ENCODE measurements at regions not wholly inside any gene's neighbourhood (a gene's known extent, or its start where the extent isn't known, plus 50 kb on each side); places are given as distances from the start of the nearest gene placed in this dataset.

DNA sequence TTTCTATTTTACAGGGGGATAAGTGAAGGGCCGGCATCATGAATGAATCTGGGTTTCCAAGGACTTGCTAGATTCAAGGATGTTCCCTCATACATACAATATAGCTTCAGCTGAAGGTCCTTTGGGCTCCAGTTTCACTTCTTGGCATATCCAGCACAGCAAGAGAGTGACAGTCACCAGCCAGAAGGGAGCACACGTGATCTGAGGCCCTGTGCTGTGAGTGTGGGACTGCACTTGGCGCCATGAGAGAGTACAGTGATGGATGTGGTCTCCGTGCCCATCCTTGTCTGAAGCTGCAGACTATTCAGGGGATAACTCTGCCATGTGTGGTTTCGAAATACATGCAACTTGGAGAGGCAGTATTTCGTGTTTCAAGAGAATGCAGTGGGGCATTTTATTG, 159.7 kb upstream of the DSCAM start:
- no peak for DNase-seq (ENCODE audit: extremely low read depth, low read depth)

DNA sequence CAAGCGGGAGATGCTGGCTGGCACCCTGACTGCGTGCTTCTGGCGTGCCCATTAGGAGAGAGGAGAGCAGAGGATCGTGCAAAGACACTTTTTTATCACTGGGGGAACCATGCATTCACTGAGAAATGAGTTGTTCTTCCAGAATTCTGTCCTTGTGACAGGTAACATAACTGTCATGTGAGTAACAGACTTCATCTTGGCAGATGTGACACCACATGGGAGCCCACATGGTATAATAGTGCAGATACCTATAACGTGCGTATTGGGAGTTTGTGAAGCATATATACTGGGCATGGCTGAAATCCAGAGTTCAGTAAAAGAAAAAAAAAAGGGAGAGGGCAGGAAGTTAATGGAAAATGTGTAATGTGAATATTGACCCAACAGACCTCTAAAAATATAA, 159.6 kb upstream of the BACE2 start:
- DNase-seq (ENCODE audit: extremely low read depth, low read depth): no peak
- TF ChIP-seq, protein P1, sequence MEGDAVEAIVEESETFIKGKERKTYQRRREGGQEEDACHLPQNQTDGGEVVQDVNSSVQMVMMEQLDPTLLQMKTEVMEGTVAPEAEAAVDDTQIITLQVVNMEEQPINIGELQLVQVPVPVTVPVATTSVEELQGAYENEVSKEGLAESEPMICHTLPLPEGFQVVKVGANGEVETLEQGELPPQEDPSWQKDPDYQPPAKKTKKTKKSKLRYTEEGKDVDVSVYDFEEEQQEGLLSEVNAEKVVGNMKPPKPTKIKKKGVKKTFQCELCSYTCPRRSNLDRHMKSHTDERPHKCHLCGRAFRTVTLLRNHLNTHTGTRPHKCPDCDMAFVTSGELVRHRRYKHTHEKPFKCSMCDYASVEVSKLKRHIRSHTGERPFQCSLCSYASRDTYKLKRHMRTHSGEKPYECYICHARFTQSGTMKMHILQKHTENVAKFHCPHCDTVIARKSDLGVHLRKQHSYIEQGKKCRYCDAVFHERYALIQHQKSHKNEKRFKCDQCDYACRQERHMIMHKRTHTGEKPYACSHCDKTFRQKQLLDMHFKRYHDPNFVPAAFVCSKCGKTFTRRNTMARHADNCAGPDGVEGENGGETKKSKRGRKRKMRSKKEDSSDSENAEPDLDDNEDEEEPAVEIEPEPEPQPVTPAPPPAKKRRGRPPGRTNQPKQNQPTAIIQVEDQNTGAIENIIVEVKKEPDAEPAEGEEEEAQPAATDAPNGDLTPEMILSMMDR (IDR thresholded peaks at IDR 0.05; ENCODE audit: low read depth, low read length, missing control alignments): no peak
- H3K4me3 ChIP-seq (replicated peaks; ENCODE audit: low read depth, low read length): no peak overlapping the region

More for the DNA sequence above, 159.7 kb upstream of the DSCAM start:
- TF ChIP-seq, protein P1 (IDR thresholded peaks at IDR 0.05; ENCODE audit: low read depth, low read length, missing control alignments): no peak
- no peak overlapping the region for H3K4me3 ChIP-seq (replicated peaks; ENCODE audit: low read depth, low read length)

DNA sequence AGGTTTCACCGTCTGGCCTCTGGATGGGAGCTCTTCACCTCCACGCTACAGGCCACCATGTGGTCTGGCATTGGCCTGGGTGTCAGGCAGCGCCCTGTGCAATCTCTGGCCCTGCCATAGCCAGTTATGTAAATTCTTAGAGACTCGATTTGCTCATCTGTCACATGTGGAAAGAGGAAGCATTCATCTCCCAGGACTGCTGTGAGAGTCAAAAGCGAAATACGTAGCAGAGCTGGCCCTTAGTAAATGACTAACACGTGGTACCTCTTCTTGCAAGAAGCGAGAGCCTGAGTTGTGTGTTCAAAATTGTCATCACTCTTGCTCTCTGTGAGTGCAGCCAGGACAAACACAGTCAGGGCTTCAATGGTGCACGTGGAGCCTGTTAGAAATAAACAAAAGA, 159.0 kb upstream of the BACE2 start:
- no peak overlapping the region for H3K4me3 ChIP-seq (replicated peaks; ENCODE audit: low read depth, low read length)
- no peak for DNase-seq (ENCODE audit: extremely low read depth, low read depth)
- TF ChIP-seq, protein P1 (IDR thresholded peaks at IDR 0.05; ENCODE audit: low read depth, low read length, missing control alignments): no peak

DNA sequence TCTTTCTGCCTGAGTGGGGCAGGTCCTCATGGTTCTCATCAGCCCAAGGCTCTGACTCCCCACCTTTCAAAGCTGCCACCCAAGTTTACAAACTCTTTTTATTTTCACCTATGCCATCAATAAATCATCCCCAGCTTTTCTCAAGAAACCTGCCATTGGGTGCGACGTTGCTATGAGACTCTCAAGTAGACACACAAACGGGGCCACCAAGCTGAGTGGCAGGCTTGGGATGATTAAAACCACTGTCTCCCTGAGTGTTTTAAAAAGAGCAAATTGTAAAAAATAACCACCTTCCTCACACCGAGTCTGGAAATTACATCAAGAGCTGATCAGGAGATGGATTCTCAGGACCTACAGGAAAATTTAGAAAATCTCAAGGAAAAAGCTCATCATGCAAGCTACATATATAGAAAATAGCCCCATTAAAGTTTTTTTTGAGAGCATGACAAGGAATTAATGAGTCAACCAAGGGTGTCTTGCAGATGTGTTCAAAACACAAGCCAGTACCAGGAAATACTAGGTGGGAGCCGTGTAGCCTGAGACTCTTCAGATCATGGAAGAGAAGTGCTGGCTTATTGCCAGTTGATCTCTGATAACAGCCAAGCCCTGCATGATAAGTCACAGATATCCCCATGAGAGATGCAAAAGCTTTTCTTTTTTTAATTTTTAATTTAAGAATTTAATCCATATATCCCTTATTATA, 158.4 kb upstream of the BACE2 start:
- H3K4me3 ChIP-seq (replicated peaks; ENCODE audit: low read depth, low read length): no peak overlapping the region
- TF ChIP-seq, protein P1 (IDR thresholded peaks at IDR 0.05; ENCODE audit: low read depth, low read length, missing control alignments): no peak
- no peak for DNase-seq (ENCODE audit: extremely low read depth, low read depth)

DNA sequence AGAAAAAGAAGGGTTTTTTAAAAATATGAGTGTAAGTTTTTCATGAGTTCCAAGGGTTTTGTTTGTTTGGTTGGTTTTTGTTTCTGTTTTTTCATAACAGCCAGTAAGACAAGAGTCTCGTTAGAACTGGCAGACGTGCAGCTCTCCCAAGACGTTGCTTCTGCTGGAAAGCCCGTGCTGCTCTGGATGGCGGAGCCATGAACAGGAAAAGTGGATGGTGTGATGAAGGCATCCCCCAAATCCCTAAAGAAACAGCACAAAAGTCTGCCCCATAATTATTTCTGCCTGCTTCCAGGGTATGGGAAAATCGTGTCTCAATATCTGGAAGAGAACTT, 157.9 kb upstream of the BACE2 start:
- TF ChIP-seq, protein P1 (IDR thresholded peaks at IDR 0.05; ENCODE audit: low read depth, low read length, missing control alignments): no peak
- DNase-seq (ENCODE audit: extremely low read depth, low read depth): no peak
- no peak overlapping the region for H3K4me3 ChIP-seq (replicated peaks; ENCODE audit: low read depth, low read length)

DNA sequence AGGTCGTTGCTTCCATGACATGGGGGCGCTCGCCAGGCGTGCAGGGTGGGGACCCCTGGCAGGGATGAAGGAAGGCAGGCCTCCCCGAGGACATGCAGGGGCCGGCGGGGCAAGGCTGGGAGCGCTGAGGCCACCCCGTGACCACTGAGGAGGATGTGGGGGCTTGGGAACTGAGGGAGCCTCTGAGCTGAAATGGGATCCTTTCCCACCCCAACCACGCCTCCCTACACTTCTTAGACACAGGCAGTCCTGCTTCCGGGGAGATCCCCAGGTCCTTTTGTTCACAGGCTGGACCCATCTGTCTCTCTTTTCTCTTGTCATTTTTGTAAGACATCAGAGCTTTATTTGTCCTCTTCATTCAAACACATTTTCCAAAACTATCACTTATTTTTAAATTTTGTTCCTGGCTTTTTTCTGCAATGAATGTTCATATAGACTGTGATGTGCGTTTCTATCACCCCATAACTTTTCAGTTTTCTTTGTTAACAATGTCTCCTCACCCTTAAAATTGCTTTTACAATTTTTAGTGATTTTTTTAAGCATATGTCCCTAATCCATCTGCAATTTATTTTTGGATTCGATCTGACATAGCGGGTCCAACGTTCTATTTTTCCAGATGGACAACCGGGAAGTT, 156.7 kb upstream of the BACE2 start:
- no peak for DNase-seq (ENCODE audit: extremely low read depth, low read depth)

More for the DNA sequence above, 156.7 kb upstream of the BACE2 start:
- TF ChIP-seq, protein P1 (IDR thresholded peaks at IDR 0.05; ENCODE audit: low read depth, low read length, missing control alignments): no peak
- H3K4me3 ChIP-seq (replicated peaks; ENCODE audit: low read depth, low read length): no peak overlapping the region
